ENCODE measurements at regions not wholly inside any gene's neighbourhood (a gene's known extent, or its start where the extent isn't known, plus 50 kb on each side); places are given as distances from the start of the nearest gene placed in this dataset.

- TF ChIP-seq SIN3A (conservative IDR thresholded peaks at IDR 0.05 in 1 of 2, IDR thresholded peaks at IDR 0.05 in 1 of 2; ENCODE audit: low read depth in 1 of 2, low read length in 2 of 2), result no peak
- TF ChIP-seq JUND (IDR thresholded peaks at IDR 0.05; ENCODE audit: low read length), result no peak
- TF ChIP-seq CTCF (IDR thresholded peaks at IDR 0.05; ENCODE audit: control extremely low read depth in 1 of 3, insufficient read depth in 1 of 3, low read depth in 1 of 3, low read length in 3 of 3), result no peak
- TF ChIP-seq SP1 (IDR thresholded peaks at IDR 0.05; ENCODE audit: low read depth, low read length), result no peak
Measured at GRCh38 chr16:8158051-8158450, 432.3 kb downstream of the TMEM114 start.
